Suppressor macrophage (primary cell): ENCODE measurements at regions not wholly inside any gene's neighbourhood (a gene's known extent, or its start where the extent isn't known, plus 50 kb on each side); places are given as distances from the start of the nearest gene placed in this dataset.
A peak's percentile ranks its signal among the peaks of the same experiment; 100 is the strongest.

ENCODE experiments used
- DNase-seq, 4 experiments: peaks; one replicate each; pipeline ENCODE4 v3.0.0-alpha.2; 2020 to 2022

- DNase-seq: peak in 2 of 4 experiments; percentile 17 to 60
Measured at GRCh38 chr17:27396045-27396444, 60.2 kb upstream of the KSR1 start.

GRCh38 chr17:27396941-27397340 lies 59.3 kb upstream of the KSR1 start:
- DNase-seq: peak; percentile 19 to 67 (median 47)

GRCh38 chr17:27398691-27399090 lies 57.6 kb upstream of the KSR1 start:
- DNase-seq: no peak

GRCh38 chr17:27400991-27401390 lies 55.3 kb upstream of the KSR1 start:
- no peak for DNase-seq

GRCh38 chr17:27402943-27403342 lies 53.3 kb upstream of the KSR1 start:
- DNase-seq: no peak

GRCh38 chr17:27403480-27404005 lies 52.7 kb upstream of the KSR1 start:
- no peak for DNase-seq

- DNase-seq: no peak
Measured at GRCh38 chr17:27404676-27405075, 51.6 kb upstream of the KSR1 start.
